Skeletal muscle satellite cell (primary cell): ENCODE measurements at regions not wholly inside any gene's neighbourhood (a gene's known extent, or its start where the extent isn't known, plus 50 kb on each side); places are given as distances from the start of the nearest gene placed in this dataset.

ENCODE experiments used
- H3K27me3 ChIP-seq: 2 replicates; pipeline ENCODE4 v1.7.0; 2013; ENCODE audit warnings: low read length; ENCODE audit not compliant: control insufficient read depth, insufficient read depth
- H3K36me3 ChIP-seq: 2 replicates; pipeline ENCODE4 v1.7.0; 2013; ENCODE audit warnings: mild to moderate bottlenecking, control low read depth, low read length; ENCODE audit not compliant: insufficient read depth
- H3K4me1 ChIP-seq: 2 replicates; pipeline ENCODE4 v1.7.0; 2013; ENCODE audit warnings: low read length; ENCODE audit not compliant: control insufficient read depth, insufficient read depth
- H3K4me2 ChIP-seq: 2 replicates; pipeline ENCODE4 v1.7.0; 2013; ENCODE audit warnings: mild to moderate bottlenecking, low read length
- H3K4me3 ChIP-seq: 2 replicates; pipeline ENCODE4 v1.7.0; 2013; ENCODE audit warnings: low read length
- H3K9ac ChIP-seq: 2 replicates; pipeline ENCODE4 v1.7.0; 2013; ENCODE audit warnings: mild to moderate bottlenecking, low read depth, low read length, moderate library complexity
- H3K9me3 ChIP-seq: replicated peaks from 2 replicates; pipeline ENCODE4 v1.7.0; 2013; ENCODE audit warnings: mild to moderate bottlenecking, control low read depth, low read length

GRCh38 chr2:34936089-34936488 lies 1337.0 kb upstream of the FAM98A start:
- Histone ChIP-seq H3K4me3 (no peak overlapping the region), H3K9me3 (no peaks in the 10 kb centered on the region), H3K27me3 (no peaks in the 10 kb centered on the region), H3K36me3 (no peaks in the 10 kb centered on the region), H3K4me1 (no peaks in the 10 kb centered on the region), H3K4me2 (no peak overlapping the region), H3K9ac (no peak overlapping the region)

DNA sequence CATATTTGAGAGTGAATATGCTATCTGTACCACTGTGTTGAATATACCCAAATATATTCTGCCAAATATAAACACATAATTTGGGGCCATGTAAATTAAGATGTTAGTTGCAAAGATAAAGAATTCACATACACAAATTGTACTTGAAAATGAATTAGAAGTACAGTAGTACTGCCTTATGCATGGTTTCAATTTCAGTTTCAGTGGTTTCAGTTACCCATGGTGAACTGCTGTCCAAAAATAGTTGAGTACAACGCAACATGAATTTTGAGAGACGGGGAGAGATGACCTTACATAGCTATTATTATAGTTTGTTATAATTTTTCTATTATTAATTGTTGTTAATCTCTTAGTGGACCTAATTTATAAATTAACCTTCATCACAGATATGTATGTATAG lies 1313.0 kb upstream of the FAM98A start:
- H3K9me3 ChIP-seq, result no peaks in the 10 kb centered on the region
- H3K4me3 ChIP-seq, result no peak overlapping the region
- no peaks in the 10 kb centered on the region for H3K4me1 ChIP-seq
- no peaks in the 10 kb centered on the region for H3K27me3 ChIP-seq
- H3K36me3 ChIP-seq, result no peaks in the 10 kb centered on the region
- H3K4me2 ChIP-seq, result no peak overlapping the region
- H3K9ac ChIP-seq, result no peak overlapping the region

GRCh38 chr2:34909992-34910705 lies 1311.0 kb upstream of the FAM98A start:
- H3K36me3 ChIP-seq, result no peaks in the 10 kb centered on the region
- no peak overlapping the region for H3K9ac ChIP-seq
- no peak overlapping the region for H3K4me2 ChIP-seq
- no peaks in the 10 kb centered on the region for H3K4me1 ChIP-seq
- no peaks in the 10 kb centered on the region for H3K9me3 ChIP-seq
- H3K4me3 ChIP-seq, result no peak overlapping the region
- no peaks in the 10 kb centered on the region for H3K27me3 ChIP-seq

DNA sequence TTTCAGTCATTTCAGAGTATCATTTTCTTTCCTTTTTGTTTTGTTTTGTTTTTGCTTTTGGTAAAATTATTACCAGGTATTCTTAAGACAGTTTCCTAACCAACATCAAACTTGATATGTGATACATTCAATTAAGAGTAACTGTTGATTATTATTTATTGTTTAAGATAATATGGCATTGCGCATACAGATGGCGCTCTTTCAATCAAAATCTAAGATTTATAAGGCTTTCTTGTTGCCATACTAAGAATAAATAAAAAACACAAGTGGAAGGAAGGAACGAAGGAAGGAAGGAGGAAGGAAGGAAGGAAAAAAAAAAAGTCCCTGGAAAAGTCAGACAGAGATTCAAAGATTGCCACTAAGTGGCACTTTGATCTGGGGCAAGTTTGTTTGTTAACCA lies 1308.7 kb upstream of the FAM98A start:
- H3K9ac ChIP-seq, result no peak overlapping the region
- H3K4me1 ChIP-seq, result no peaks in the 10 kb centered on the region
- H3K4me2 ChIP-seq, result no peak overlapping the region
- H3K36me3 ChIP-seq, result no peaks in the 10 kb centered on the region
- H3K4me3 ChIP-seq, result no peak overlapping the region
- H3K9me3 ChIP-seq, result no peaks in the 10 kb centered on the region
- no peaks in the 10 kb centered on the region for H3K27me3 ChIP-seq

DNA sequence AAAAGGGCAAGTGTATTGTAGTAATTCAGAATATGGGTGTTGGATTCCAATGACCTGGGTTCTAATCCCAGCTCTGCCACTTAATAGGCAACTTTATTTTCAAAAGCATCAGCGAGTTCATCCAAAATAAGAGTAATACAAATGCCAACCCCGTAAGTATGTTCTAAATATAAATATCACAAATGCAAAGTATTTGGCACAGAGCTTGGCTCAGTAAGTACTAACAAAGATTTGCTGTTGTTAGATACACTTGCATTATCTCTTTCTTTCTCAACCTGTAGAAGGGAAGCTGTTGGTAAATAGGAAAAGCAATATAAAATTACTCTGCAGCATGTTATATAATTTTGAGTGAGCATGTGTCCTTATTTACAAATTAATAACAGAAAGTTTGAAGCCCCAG lies 1302.6 kb upstream of the FAM98A start:
- peaks cover 7% of the 10 kb centered on the region for H3K4me1 ChIP-seq
- H3K27me3 ChIP-seq, result no peaks in the 10 kb centered on the region
- H3K9ac ChIP-seq, result no peak overlapping the region
- H3K4me3 ChIP-seq, result no peak overlapping the region
- no peak overlapping the region for H3K4me2 ChIP-seq
- no peaks in the 10 kb centered on the region for H3K9me3 ChIP-seq
- H3K36me3 ChIP-seq, result no peaks in the 10 kb centered on the region

- Histone ChIP-seq H3K4me3 (no peak overlapping the region), H3K4me2 (no peak overlapping the region), H3K9ac (no peak overlapping the region), H3K4me1 (peaks cover 7% of the 10 kb centered on the region), H3K27me3 (no peaks in the 10 kb centered on the region), H3K36me3 (no peaks in the 10 kb centered on the region), H3K9me3 (no peaks in the 10 kb centered on the region)
Observed at GRCh38 chr2:34899079-34899478, 1300.0 kb upstream of the FAM98A start.

DNA sequence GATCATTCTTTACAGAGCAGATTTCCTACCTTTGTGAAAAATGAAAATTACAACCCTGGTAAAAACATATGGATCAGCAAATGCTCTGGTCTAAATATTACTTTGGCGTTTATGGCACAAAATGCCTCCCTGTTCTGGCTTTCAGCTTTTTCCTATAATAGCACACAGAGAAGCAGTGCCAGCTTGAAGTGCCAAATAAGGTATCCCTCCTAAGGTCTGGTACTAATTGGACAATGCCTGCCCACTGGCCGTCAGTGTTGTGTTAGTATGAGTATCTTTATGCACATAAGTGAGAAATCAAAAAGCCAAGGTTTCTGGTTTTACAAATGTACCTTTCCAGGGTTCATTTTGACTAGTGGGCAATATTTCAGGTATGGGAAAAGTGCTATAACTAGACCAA lies 1293.7 kb upstream of the FAM98A start:
- Histone ChIP-seq H3K36me3 (no peaks in the 10 kb centered on the region), H3K4me1 (no peaks in the 10 kb centered on the region), H3K4me3 (no peak overlapping the region), H3K9ac (no peak overlapping the region), H3K4me2 (no peak overlapping the region), H3K27me3 (no peaks in the 10 kb centered on the region), H3K9me3 (no peaks in the 10 kb centered on the region)

DNA sequence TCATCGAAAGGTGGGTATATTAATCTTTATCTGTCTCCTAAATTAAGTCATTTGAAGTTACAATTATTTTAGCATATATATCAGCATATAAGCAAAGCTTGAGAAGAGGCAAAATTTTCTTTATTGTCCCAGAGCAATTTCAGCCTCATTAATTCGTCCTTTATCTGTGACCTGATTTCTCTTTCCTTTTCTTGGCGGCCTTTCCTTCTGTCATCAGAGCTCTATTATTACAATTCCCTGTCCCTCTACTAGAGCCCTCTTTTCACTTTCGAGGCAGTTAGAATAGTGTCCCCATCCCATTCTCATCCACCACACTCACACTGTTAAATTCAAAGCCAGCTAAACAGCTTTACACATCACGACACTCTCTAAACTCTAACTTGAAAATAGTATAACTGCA lies 1293.2 kb upstream of the FAM98A start:
- Histone ChIP-seq H3K4me3 (no peak overlapping the region), H3K9me3 (no peaks in the 10 kb centered on the region), H3K9ac (no peak overlapping the region), H3K36me3 (no peaks in the 10 kb centered on the region), H3K4me2 (no peak overlapping the region), H3K27me3 (no peaks in the 10 kb centered on the region), H3K4me1 (no peaks in the 10 kb centered on the region)

GRCh38 chr2:34875091-34875745 lies 1276.1 kb upstream of the FAM98A start:
- H3K27me3 ChIP-seq, result no peaks in the 10 kb centered on the region
- H3K4me2 ChIP-seq, result no peak overlapping the region
- no peaks in the 10 kb centered on the region for H3K4me1 ChIP-seq
- H3K9ac ChIP-seq, result no peak overlapping the region
- H3K4me3 ChIP-seq, result no peak overlapping the region
- H3K9me3 ChIP-seq, result no peaks in the 10 kb centered on the region
- no peaks in the 10 kb centered on the region for H3K36me3 ChIP-seq

DNA sequence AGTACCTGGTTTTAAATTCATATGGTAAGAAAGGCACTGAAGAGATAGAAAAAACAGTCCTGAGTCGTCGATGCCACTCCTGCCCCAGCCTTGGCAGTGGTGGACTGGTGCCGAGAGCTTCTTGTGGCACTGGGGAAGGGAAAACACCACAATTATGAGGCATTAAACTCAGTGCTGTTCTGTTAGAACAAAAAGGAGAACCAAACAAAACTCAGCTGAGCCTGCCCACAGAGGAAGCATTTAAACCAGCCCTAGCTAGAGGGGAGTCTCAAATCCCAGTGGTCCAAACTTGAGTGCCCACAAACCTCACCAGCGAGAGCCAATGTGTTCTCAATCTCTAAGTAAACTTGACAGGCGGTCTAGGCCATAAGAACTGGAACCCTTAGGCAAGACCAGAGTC lies 1254.5 kb upstream of the FAM98A start:
- H3K4me1 ChIP-seq, result no peaks in the 10 kb centered on the region
- no peak overlapping the region for H3K9ac ChIP-seq
- no peaks in the 10 kb centered on the region for H3K27me3 ChIP-seq
- peaks cover 6% of the 10 kb centered on the region for H3K9me3 ChIP-seq
- no peak overlapping the region for H3K4me2 ChIP-seq
- no peaks in the 10 kb centered on the region for H3K36me3 ChIP-seq
- H3K4me3 ChIP-seq, result no peak overlapping the region

DNA sequence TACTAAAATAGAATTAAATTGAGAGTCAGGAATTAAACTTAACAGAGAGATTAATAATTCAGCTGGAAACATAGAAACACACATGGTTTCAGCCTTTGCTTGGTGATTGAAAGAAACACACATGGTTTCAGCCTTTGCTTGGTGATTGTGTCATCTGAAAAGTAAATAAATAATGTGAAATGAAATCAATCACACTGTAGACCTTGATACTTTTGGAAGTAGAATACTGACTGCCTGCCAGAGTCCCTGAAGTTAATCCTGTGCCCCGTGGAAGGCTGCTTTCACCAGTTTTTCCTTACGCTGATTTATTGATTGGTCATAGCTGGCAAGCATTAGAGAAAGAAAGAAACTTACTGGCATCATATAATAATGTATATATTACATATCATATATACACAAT lies 1252.7 kb upstream of the FAM98A start:
- Histone ChIP-seq H3K9me3 (peaks cover 6% of the 10 kb centered on the region), H3K9ac (no peak overlapping the region), H3K4me3 (no peak overlapping the region), H3K4me1 (no peaks in the 10 kb centered on the region), H3K27me3 (no peaks in the 10 kb centered on the region), H3K36me3 (no peaks in the 10 kb centered on the region), H3K4me2 (no peak overlapping the region)

- Histone ChIP-seq H3K4me3 (no peak overlapping the region), H3K4me2 (no peak overlapping the region), H3K4me1 (no peaks in the 10 kb centered on the region), H3K9me3 (peaks cover 6% of the 10 kb centered on the region), H3K9ac (no peak overlapping the region), H3K27me3 (no peaks in the 10 kb centered on the region), H3K36me3 (no peaks in the 10 kb centered on the region)
Observed at GRCh38 chr2:34849827-34850226, 1250.7 kb upstream of the FAM98A start.
